Nephron (organoid): ENCODE measurements at regions not wholly inside any gene's neighbourhood (a gene's known extent, or its start where the extent isn't known, plus 50 kb on each side); places are given as distances from the start of the nearest gene placed in this dataset.

ENCODE experiments used
- H3K27ac Mint-ChIP-seq, 3 experiments: 2 replicates each; pipeline ENCODE4 v1.8.0; 2020; ENCODE audit warnings: mixed read lengths in 3 of 3, mild to moderate bottlenecking in 2 of 3, moderate library complexity in 1 of 3
- H3K27me3 Mint-ChIP-seq: 2 replicates; pipeline ENCODE4 v1.8.0; 2021; ENCODE audit warnings: low read depth, mild to moderate bottlenecking, moderate library complexity, mixed read lengths
- H3K36me3 Mint-ChIP-seq: 2 replicates; pipeline ENCODE4 v1.8.0; 2020; ENCODE audit warnings: low read depth, mixed read lengths
- H3K4me1 Mint-ChIP-seq: 2 replicates; pipeline ENCODE4 v1.8.0; 2020; ENCODE audit warnings: mixed read lengths
- H3K4me3 Mint-ChIP-seq, 3 experiments: 2 replicates each; pipeline ENCODE4 v1.8.0; 2020; ENCODE audit warnings: mild to moderate bottlenecking in 3 of 3, mixed read lengths in 3 of 3, moderate library complexity in 2 of 3
- H3K9me3 Mint-ChIP-seq: 2 replicates; pipeline ENCODE4 v1.8.0; 2020; ENCODE audit warnings: mixed read lengths
- CTCF ChIP-seq, 3 experiments: fragments of 200-600 bp; sonication (generic); IDR thresholded peaks; one replicate each; pipeline ENCODE4 v1.5.0; 2021; ENCODE audit warnings: antibody characterized with exemption in 3 of 3; ENCODE audit not compliant: unreplicated experiment in 3 of 3

GRCh38 chr12:73181244-73181643 lies 909.1 kb downstream of the TRHDE start:
- Mint-ChIP-seq H3K4me1 (no peaks in the 10 kb centered on the region), H3K4me3 (no peak overlapping the region), H3K27ac (no peak overlapping the region), H3K36me3 (no peaks in the 10 kb centered on the region), H3K9me3 (peaks cover 26% of the 10 kb centered on the region), H3K27me3 (no peaks in the 10 kb centered on the region)
- TF ChIP-seq CTCF (IDR thresholded peaks at IDR 0.05; ENCODE audit: unreplicated experiment in 3 of 3): no peak

DNA sequence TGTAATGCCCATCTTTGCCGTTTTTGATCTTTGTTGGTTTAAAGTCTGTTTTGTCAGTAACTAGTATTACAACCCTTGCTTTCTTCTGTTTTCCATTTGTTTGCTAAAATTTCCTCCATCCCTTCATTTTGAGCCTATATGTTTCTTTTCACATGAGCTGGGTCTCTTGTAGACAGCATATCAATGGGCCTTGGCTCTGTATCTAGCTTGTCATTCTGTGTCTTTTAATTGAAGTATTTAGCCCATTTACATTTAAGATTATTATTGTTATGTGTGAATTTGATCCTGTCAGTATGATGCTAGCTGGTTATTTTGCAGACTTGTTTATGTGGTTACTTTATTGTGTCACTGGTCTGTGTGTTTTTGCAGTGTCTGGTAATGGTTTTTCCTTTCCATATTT lies 913.2 kb downstream of the TRHDE start:
- Mint-ChIP-seq H3K4me1 (no peaks in the 10 kb centered on the region), H3K4me3 (no peak overlapping the region), H3K27ac (no peak overlapping the region), H3K9me3 (peaks cover 32% of the 10 kb centered on the region), H3K27me3 (no peaks in the 10 kb centered on the region), H3K36me3 (no peaks in the 10 kb centered on the region)
- no peak for TF ChIP-seq CTCF (IDR thresholded peaks at IDR 0.05; ENCODE audit: unreplicated experiment in 3 of 3)

DNA sequence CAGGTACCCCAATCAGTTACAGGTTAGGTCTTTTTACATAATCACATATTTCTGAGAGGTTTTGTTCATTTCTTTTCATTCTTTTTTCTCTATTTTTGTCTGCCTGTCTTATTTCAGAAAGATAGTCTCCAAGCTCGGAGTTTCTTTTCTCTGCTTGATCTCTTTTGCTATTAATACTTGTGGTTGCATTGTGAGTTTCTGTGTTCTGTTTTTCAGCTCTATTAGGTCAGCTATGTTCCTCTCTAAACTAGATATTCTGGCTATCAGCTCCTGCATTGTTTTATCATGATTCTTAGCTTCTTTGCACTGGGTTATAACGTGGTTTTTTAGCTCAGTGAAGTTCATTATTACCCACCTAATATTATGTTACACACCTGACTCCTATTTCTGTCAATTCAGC lies 914.1 kb downstream of the TRHDE start:
- H3K27me3 Mint-ChIP-seq: no peaks in the 10 kb centered on the region
- H3K36me3 Mint-ChIP-seq: no peaks in the 10 kb centered on the region
- no peak overlapping the region for H3K27ac Mint-ChIP-seq
- no peaks in the 10 kb centered on the region for H3K4me1 Mint-ChIP-seq
- H3K9me3 Mint-ChIP-seq: peaks cover 32% of the 10 kb centered on the region
- TF ChIP-seq CTCF (IDR thresholded peaks at IDR 0.05; ENCODE audit: unreplicated experiment in 3 of 3): no peak
- H3K4me3 Mint-ChIP-seq: no peak overlapping the region

DNA sequence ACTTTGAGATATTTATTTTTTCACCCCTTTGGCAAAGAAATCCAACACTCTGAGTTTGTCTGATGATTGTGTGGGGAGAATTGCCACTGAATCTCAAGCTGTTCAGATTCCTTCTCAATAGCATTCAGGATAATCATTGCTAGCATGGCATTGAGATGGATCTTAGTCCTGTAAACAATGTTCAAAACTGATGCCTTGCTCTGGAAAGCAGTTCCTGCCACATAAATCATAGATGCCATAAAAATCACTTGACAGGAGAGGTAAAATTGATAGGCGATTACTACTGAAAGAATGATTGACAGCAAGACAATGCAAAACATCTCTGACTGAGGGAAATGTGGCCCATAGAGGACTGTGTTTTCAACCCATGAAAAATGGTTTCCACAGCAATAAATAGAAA lies 915.6 kb downstream of the TRHDE start:
- Mint-ChIP-seq H3K27me3 (no peaks in the 10 kb centered on the region), H3K27ac (no peak overlapping the region)

GRCh38 chr12:73210548-73211204 lies 938.5 kb downstream of the TRHDE start:
- no peaks in the 10 kb centered on the region for H3K27me3 Mint-ChIP-seq
- no peak for TF ChIP-seq CTCF (IDR thresholded peaks at IDR 0.05; ENCODE audit: unreplicated experiment in 3 of 3)
- no peaks in the 10 kb centered on the region for H3K36me3 Mint-ChIP-seq
- peaks cover 4% of the 10 kb centered on the region for H3K9me3 Mint-ChIP-seq
- H3K27ac Mint-ChIP-seq: no peak overlapping the region
- no peak overlapping the region for H3K4me3 Mint-ChIP-seq
- no peaks in the 10 kb centered on the region for H3K4me1 Mint-ChIP-seq

More for the DNA sequence above, 915.6 kb downstream of the TRHDE start:
- no peaks in the 10 kb centered on the region for H3K4me1 Mint-ChIP-seq
- peaks cover 32% of the 10 kb centered on the region for H3K9me3 Mint-ChIP-seq
- H3K36me3 Mint-ChIP-seq: no peaks in the 10 kb centered on the region
- H3K4me3 Mint-ChIP-seq: no peak overlapping the region
- no peak for TF ChIP-seq CTCF (IDR thresholded peaks at IDR 0.05; ENCODE audit: unreplicated experiment in 3 of 3)

GRCh38 chr12:73220951-73221350 lies 948.8 kb downstream of the TRHDE start:
- Mint-ChIP-seq H3K27me3 (no peaks in the 10 kb centered on the region), H3K4me3 (no peak overlapping the region), H3K9me3 (no peaks in the 10 kb centered on the region), H3K4me1 (peaks cover 8% of the 10 kb centered on the region), H3K36me3 (no peaks in the 10 kb centered on the region), H3K27ac (peak overlapping the region in 1 of 3 experiments; percentile 35)
- TF ChIP-seq CTCF (IDR thresholded peaks at IDR 0.05; ENCODE audit: unreplicated experiment in 3 of 3): no peak
